ENCODE measurements at regions not wholly inside any gene's neighbourhood (a gene's known extent, or its start where the extent isn't known, plus 50 kb on each side); places are given as distances from the start of the nearest gene placed in this dataset.

DNA sequence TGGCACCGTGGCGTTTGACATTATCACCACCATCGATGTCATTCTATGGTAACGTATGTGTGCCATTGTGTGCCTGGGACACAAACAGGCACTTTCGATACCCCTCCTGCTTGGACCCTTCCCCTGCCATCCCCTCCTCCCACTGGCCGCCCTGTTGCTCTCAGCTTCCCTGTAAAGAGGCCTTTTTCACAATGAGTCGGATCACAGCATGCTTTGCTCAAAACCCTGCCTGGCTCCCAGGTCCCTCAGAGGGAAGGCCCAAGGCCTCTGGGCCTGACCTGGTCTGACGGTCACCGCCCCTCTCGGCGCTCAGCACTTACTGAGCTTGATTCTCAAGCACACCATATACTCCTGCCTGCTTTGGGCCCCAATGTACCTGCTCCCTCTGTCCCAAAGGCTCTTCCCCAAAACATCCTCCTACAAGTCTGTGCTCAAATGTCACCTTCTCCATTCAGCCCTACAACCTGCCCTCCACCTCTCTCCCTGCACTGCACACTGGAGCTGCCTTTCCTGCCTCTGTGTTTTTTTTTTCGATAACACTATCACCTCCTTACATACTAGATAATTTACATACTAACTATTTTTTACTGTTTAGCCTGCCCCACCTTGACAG is 303.8 kb downstream of the SOX9 start:
- Histone ChIP-seq H3K27ac (ENCODE audit: low read depth in 1 of 2, low read length in 2 of 2) (no peak overlapping the region), H3K9me3 (replicated peaks in 1 of 2; ENCODE audit: control insufficient read depth in 1 of 2, insufficient read depth in 1 of 2, low read length in 2 of 2) (peaks cover 4 to 9% of the 10 kb centered on the region in 2 donors), H4K20me1 (ENCODE audit: insufficient read depth, low read length) (no peaks in the 10 kb centered on the region), H3K36me3 (replicated peaks in 1 of 2; ENCODE audit: control insufficient read depth in 1 of 2, insufficient read depth in 2 of 2, low read length in 2 of 2) (no peaks in the 10 kb centered on the region), H3K79me2 (ENCODE audit: insufficient read depth, low read length) (no peaks in the 10 kb centered on the region), H2AFZ (ENCODE audit: insufficient read depth, low read depth, low read length, poor library complexity, severe bottlenecking) (no peak overlapping the region), H3K27me3 (ENCODE audit: control insufficient read depth in 2 of 2, insufficient read depth in 2 of 2, low read length in 2 of 2) (no peaks in the 10 kb centered on the region), H3K4me1 (ENCODE audit: control insufficient read depth in 1 of 2, insufficient read depth in 2 of 2, low read length in 2 of 2) (no peaks in the 10 kb centered on the region), H3K4me3 (replicated peaks in 1 of 3; ENCODE audit: low read depth in 2 of 3, low read length in 3 of 3) (no peak overlapping the region), H3K9ac (ENCODE audit: insufficient read depth, low read length, poor library complexity, severe bottlenecking) (no peak overlapping the region), H3K4me2 (replicated peaks; ENCODE audit: extremely low read depth, low read length, poor library complexity, severe bottlenecking) (no peak overlapping the region)
- intact Hi-C loops (cut with micrococcal nuclease) = no loop called here
- TF ChIP-seq, protein P1, sequence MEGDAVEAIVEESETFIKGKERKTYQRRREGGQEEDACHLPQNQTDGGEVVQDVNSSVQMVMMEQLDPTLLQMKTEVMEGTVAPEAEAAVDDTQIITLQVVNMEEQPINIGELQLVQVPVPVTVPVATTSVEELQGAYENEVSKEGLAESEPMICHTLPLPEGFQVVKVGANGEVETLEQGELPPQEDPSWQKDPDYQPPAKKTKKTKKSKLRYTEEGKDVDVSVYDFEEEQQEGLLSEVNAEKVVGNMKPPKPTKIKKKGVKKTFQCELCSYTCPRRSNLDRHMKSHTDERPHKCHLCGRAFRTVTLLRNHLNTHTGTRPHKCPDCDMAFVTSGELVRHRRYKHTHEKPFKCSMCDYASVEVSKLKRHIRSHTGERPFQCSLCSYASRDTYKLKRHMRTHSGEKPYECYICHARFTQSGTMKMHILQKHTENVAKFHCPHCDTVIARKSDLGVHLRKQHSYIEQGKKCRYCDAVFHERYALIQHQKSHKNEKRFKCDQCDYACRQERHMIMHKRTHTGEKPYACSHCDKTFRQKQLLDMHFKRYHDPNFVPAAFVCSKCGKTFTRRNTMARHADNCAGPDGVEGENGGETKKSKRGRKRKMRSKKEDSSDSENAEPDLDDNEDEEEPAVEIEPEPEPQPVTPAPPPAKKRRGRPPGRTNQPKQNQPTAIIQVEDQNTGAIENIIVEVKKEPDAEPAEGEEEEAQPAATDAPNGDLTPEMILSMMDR (IDR thresholded peaks at IDR 0.05) = no peak
- peaks cover 3 to 20% (median 7%) of the 10 kb centered on the region in 7 donors for H3K9me3 Mint-ChIP-seq
- H3K4me1 Mint-ChIP-seq = no peaks in the 10 kb centered on the region
- no peak for DNase-seq
- no peak overlapping the region for H3K27ac Mint-ChIP-seq
- no peak overlapping the region for H3K4me3 Mint-ChIP-seq
- H3K36me3 Mint-ChIP-seq = no peaks in the 10 kb centered on the region
- 95% methylated on average over 10 of the region's 12 CpGs for WGBS (ENCODE audit: insufficient coverage)
- H3K27me3 Mint-ChIP-seq (ENCODE audit: low read depth in 3 of 3) = peaks cover 0 to 8% (median 2%) of the 10 kb centered on the region in 3 donors

DNA sequence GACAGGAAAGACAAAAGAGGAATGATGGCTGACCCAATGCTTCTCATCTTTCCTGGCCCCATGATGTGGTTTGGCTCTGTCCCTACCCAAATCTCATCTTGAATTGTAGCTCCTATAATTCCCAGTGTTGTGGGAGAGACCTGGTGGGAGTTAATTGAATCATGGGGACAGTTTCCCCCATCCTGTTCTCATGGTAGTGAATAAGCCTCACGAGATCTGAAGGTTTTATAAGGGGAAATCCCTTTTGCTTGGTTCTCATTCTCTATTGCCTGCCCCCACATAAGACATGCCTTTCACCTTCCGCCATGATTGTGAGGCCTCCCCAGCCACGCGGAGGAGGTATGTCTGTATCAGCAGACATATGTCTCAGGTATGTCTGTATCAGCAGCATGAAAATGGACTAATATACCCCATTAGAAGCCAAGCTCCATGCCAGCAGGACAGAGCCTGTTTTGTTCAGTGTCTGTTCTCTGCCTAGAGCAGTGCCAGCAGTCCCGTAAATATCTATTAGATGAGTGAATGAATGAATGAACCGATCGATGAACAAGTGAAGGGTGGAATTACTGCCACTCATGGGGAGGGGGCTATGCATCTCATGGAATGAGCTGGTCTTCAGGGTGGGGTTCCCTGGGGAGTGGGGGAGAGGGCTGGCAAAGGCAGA is 304.4 kb downstream of the SOX9 start:
- Histone ChIP-seq H3K4me2 (replicated peaks; ENCODE audit: extremely low read depth, low read length, poor library complexity, severe bottlenecking) (no peak overlapping the region), H3K9me3 (replicated peaks in 1 of 2; ENCODE audit: control insufficient read depth in 1 of 2, insufficient read depth in 1 of 2, low read length in 2 of 2) (peaks cover 0 to 3% of the 10 kb centered on the region in 2 donors), H2AFZ (ENCODE audit: insufficient read depth, low read depth, low read length, poor library complexity, severe bottlenecking) (no peak overlapping the region), H3K4me1 (ENCODE audit: control insufficient read depth in 1 of 2, insufficient read depth in 2 of 2, low read length in 2 of 2) (no peaks in the 10 kb centered on the region), H3K36me3 (replicated peaks in 1 of 2; ENCODE audit: control insufficient read depth in 1 of 2, insufficient read depth in 2 of 2, low read length in 2 of 2) (no peaks in the 10 kb centered on the region), H3K9ac (ENCODE audit: insufficient read depth, low read length, poor library complexity, severe bottlenecking) (no peak overlapping the region), H3K79me2 (ENCODE audit: insufficient read depth, low read length) (no peaks in the 10 kb centered on the region), H4K20me1 (ENCODE audit: insufficient read depth, low read length) (no peaks in the 10 kb centered on the region), H3K27me3 (ENCODE audit: control insufficient read depth in 2 of 2, insufficient read depth in 2 of 2, low read length in 2 of 2) (no peaks in the 10 kb centered on the region), H3K4me3 (replicated peaks in 1 of 3; ENCODE audit: low read depth in 2 of 3, low read length in 3 of 3) (no peak overlapping the region), H3K27ac (ENCODE audit: low read depth in 1 of 2, low read length in 2 of 2) (no peak overlapping the region)
- TF ChIP-seq, protein P1 (IDR thresholded peaks at IDR 0.05) = no peak
- 91% methylated on average over 3 of the region's 7 CpGs for WGBS (ENCODE audit: insufficient coverage)
- H3K4me3 Mint-ChIP-seq = no peak overlapping the region
- no peaks in the 10 kb centered on the region for H3K4me1 Mint-ChIP-seq
- no peak overlapping the region for H3K27ac Mint-ChIP-seq
- no peak for DNase-seq
- H3K9me3 Mint-ChIP-seq = peaks cover 0 to 15% (median 7%) of the 10 kb centered on the region in 7 donors
- no peaks in the 10 kb centered on the region for H3K36me3 Mint-ChIP-seq
- intact Hi-C loops (cut with micrococcal nuclease) = no loop called here
- peaks cover 0 to 12% (median 2%) of the 10 kb centered on the region in 3 donors for H3K27me3 Mint-ChIP-seq (ENCODE audit: low read depth in 3 of 3)
